T-cell (primary cell): ENCODE measurements at regions not wholly inside any gene's neighbourhood (a gene's known extent, or its start where the extent isn't known, plus 50 kb on each side); places are given as distances from the start of the nearest gene placed in this dataset.

ENCODE experiments used
- ATAC-seq, 4 experiments: fragments of 200-7000 bp in 3 of 4; fragments of 150-1000 bp in 1 of 4; cut with Tn5 transposase; replicated peaks in 1 of 4; 1 replicate in 3 of 4; 2 replicates in 1 of 4; pipeline ENCODE4 v1.10.0; 2021; ENCODE audit warnings: moderate library complexity in 3 of 4, mild to moderate bottlenecking in 2 of 4, moderate number of reproducible peaks in 1 of 4
- CTCF ChIA-PET, 2 donors: fragments of 300-600 bp; sonication (Branson Sonifier 250); formaldehyde crosslinking; loops; one replicate each; lab custom pipeline; 2022; ENCODE audit warnings: antibody characterized with exemption in 2 of 2; lab: Charles Lee
- POLR2A ChIA-PET, 2 donors: fragments of 300-600 bp; sonication (Branson Sonifier 250); formaldehyde crosslinking; loops; one replicate each; lab custom pipeline; 2022; ENCODE audit warnings: antibody characterized with exemption in 2 of 2; lab: Charles Lee
- DNase-seq, 35 experiments: peaks; one replicate each; pipeline versions ENCODE4 v3.0.0 to v3.0.0-alpha.2; 2013 to 2023
- H3K27ac ChIP-seq: one replicate; pipeline ENCODE4 v1.5.1; 2013; ENCODE audit warnings: low read length
- H3K27me3 ChIP-seq, 2 experiments: replicated peaks in 1 of 2; 1 replicate in 1 of 2; 2 replicates in 1 of 2; pipeline versions ENCODE4 v1.6.1 to v1.7.0; 2013; ENCODE audit warnings: low read length in 1 of 2, mixed read lengths in 1 of 2; ENCODE audit not compliant: control insufficient read depth in 2 of 2, insufficient read depth in 2 of 2; ENCODE audit errors: extremely low read depth in 1 of 2
- H3K36me3 ChIP-seq, 2 donors: 1 replicate in 1 of 2; 2 replicates in 1 of 2; pipeline versions ENCODE4 v1.6.1 to v1.7.0; 2013; ENCODE audit warnings: low read length in 1 of 2; ENCODE audit not compliant: control insufficient read depth in 2 of 2, insufficient read depth in 1 of 2; ENCODE audit errors: extremely low read depth in 1 of 2
- H3K4me1 ChIP-seq, 2 experiments: 1 replicate in 1 of 2; 2 replicates in 1 of 2; pipeline versions ENCODE4 v1.6.1 to v1.7.0; 2013; ENCODE audit warnings: low read length in 2 of 2, mixed read lengths in 1 of 2; ENCODE audit not compliant: insufficient read depth in 2 of 2, control insufficient read depth in 1 of 2; ENCODE audit errors: extremely low read depth in 1 of 2
- H3K4me3 ChIP-seq, 2 donors: 1 replicate in 1 of 2; 2 replicates in 1 of 2; pipeline versions ENCODE4 v1.5.1 to v1.7.0; 2013; ENCODE audit warnings: mild to moderate bottlenecking in 2 of 2, low read length in 1 of 2, moderate library complexity in 1 of 2; ENCODE audit not compliant: control insufficient read depth in 1 of 2; ENCODE audit errors: extremely low read depth in 1 of 2
- H3K9me3 ChIP-seq: 2 replicates; pipeline ENCODE4 v1.7.0; 2013
- H3K27ac Mint-ChIP-seq, 2 donors: one replicate each; pipeline ENCODE4 v1.8.0; 2020 to 2021; ENCODE audit warnings: mild to moderate bottlenecking in 2 of 2, mixed read lengths in 2 of 2
- H3K27me3 Mint-ChIP-seq, 2 donors: one replicate each; pipeline ENCODE4 v1.8.0; 2021 to 2022; ENCODE audit warnings: mixed read lengths in 2 of 2
- H3K36me3 Mint-ChIP-seq: one replicate; pipeline ENCODE4 v1.8.0; 2021; ENCODE audit warnings: mixed read lengths
- H3K4me1 Mint-ChIP-seq, 3 donors: one replicate each; pipeline ENCODE4 v1.8.0; 2020 to 2022; ENCODE audit warnings: mixed read lengths in 3 of 3, mild to moderate bottlenecking in 1 of 3
- H3K4me3 Mint-ChIP-seq, 3 donors: one replicate each; pipeline ENCODE4 v1.8.0; 2020 to 2022; ENCODE audit warnings: mild to moderate bottlenecking in 3 of 3, mixed read lengths in 3 of 3, moderate library complexity in 3 of 3
- H3K9me3 Mint-ChIP-seq, 3 donors: one replicate each; pipeline ENCODE4 v1.8.0; 2020 to 2022; ENCODE audit warnings: mixed read lengths in 3 of 3
- WGBS: methylation state at CpG from one replicate; pipeline ENCODE4 v1.1.5; 2013; ENCODE audit warnings: missing lambda C conversion rate; ENCODE audit not compliant: insufficient coverage; 5-methylcytosine and 5-hydroxymethylcytosine counted together

GRCh38 chr2:176584333-176584732, 315.1 kb downstream of the MTX2 start:
- Histone ChIP-seq H3K4me3 (no peak overlapping the region), H3K27ac (no peak overlapping the region), H3K36me3 (no peaks in the 10 kb centered on the region), H3K4me1 (no peaks in the 10 kb centered on the region), H3K27me3 (peaks cover 0 to 9% of the 10 kb centered on the region in 2 experiments), H3K9me3 (no peaks in the 10 kb centered on the region)
- H3K4me1 Mint-ChIP-seq = no peaks in the 10 kb centered on the region
- H3K9me3 Mint-ChIP-seq = no peaks in the 10 kb centered on the region
- ChIA-PET POLR2A (no interaction called here), CTCF (no interaction called here)
- no CpG with 5 or more reads among the region's 3 CpGs for WGBS
- H3K36me3 Mint-ChIP-seq = no peaks in the 10 kb centered on the region
- DNase-seq (no peak), ATAC-seq (no peak)
- H3K27me3 Mint-ChIP-seq = peaks cover 23 to 27% of the 10 kb centered on the region in 2 donors
- H3K4me3 Mint-ChIP-seq = no peak overlapping the region
- H3K27ac Mint-ChIP-seq = no peak overlapping the region

- Mint-ChIP-seq H3K9me3 (no peaks in the 10 kb centered on the region), H3K4me1 (no peaks in the 10 kb centered on the region), H3K4me3 (no peak overlapping the region), H3K36me3 (no peaks in the 10 kb centered on the region), H3K27me3 (peaks cover 25 to 27% of the 10 kb centered on the region in 2 donors), H3K27ac (no peak overlapping the region)
- no peaks in the 10 kb centered on the region for H3K36me3 ChIP-seq
- WGBS = no CpG with 5 or more reads among the region's 1 CpG
- H3K4me1 ChIP-seq = no peaks in the 10 kb centered on the region
- CTCF ChIA-PET = interaction anchor here in 1 of 2 donors (0.8 kb wide), 1 partner anchor 69 kb away, joined by 7 read pairs; no protein-coding TSS in a partner anchor
- DNase-seq = no peak
- no peak overlapping the region for H3K4me3 ChIP-seq
- no peak for ATAC-seq
- POLR2A ChIA-PET = interaction anchor here in 1 of 2 donors (0.6 kb wide), 1 partner anchor 446 kb away, joined by 4 read pairs; no protein-coding TSS in a partner anchor
- peaks cover 0 to 9% of the 10 kb centered on the region in 2 experiments for H3K27me3 ChIP-seq
- no peak overlapping the region for H3K27ac ChIP-seq
- H3K9me3 ChIP-seq = no peaks in the 10 kb centered on the region
Observed at GRCh38 chr2:176585291-176585690, 316.0 kb downstream of the MTX2 start.

- no CpG with 5 or more reads among the region's 2 CpGs for WGBS
- Mint-ChIP-seq H3K9me3 (no peaks in the 10 kb centered on the region), H3K4me1 (no peaks in the 10 kb centered on the region), H3K27ac (no peak overlapping the region), H3K36me3 (no peaks in the 10 kb centered on the region), H3K4me3 (no peak overlapping the region), H3K27me3 (peaks cover 25 to 27% of the 10 kb centered on the region in 2 donors)
- Histone ChIP-seq H3K27ac (no peak overlapping the region), H3K4me1 (no peaks in the 10 kb centered on the region), H3K9me3 (no peaks in the 10 kb centered on the region), H3K36me3 (no peaks in the 10 kb centered on the region), H3K27me3 (peaks cover 0 to 9% of the 10 kb centered on the region in 2 experiments), H3K4me3 (no peak overlapping the region)
- no peak for DNase-seq
- no peak for ATAC-seq
- POLR2A ChIA-PET = interaction anchor here in 1 of 2 donors (0.6 kb wide), 1 partner anchor 447 kb away, joined by 4 read pairs; no protein-coding TSS in a partner anchor
- CTCF ChIA-PET = interaction anchor here in 1 of 2 donors (0.8 kb wide), 1 partner anchor 68 kb away, joined by 7 read pairs; no protein-coding TSS in a partner anchor
Observed at GRCh38 chr2:176585791-176586190, 316.5 kb downstream of the MTX2 start.

- POLR2A ChIA-PET = no interaction called here
- ATAC-seq = no peak
Observed at GRCh38 chr2:176589287-176589686, 320.0 kb downstream of the MTX2 start.

GRCh38 chr2:176589825-176590440, 320.7 kb downstream of the MTX2 start:
- Mint-ChIP-seq H3K27me3 (peaks cover 18 to 44% of the 10 kb centered on the region in 2 donors), H3K4me1 (no peaks in the 10 kb centered on the region), H3K9me3 (no peaks in the 10 kb centered on the region), H3K27ac (no peak overlapping the region), H3K4me3 (no peak overlapping the region), H3K36me3 (no peaks in the 10 kb centered on the region)
- Histone ChIP-seq H3K36me3 (no peaks in the 10 kb centered on the region), H3K27me3 (peaks cover 3% of the 10 kb centered on the region in 2 experiments), H3K4me1 (no peaks in the 10 kb centered on the region), H3K9me3 (no peaks in the 10 kb centered on the region), H3K27ac (no peak overlapping the region), H3K4me3 (no peak overlapping the region)
- ChIA-PET CTCF (interaction anchor here in 1 of 2 donors (0.6 kb wide), 1 partner anchor 432 kb away, joined by 4 read pairs; no protein-coding TSS in a partner anchor), POLR2A (no interaction called here)
- no peak for DNase-seq
- 89% methylated on average over 4 of the region's 11 CpGs for WGBS
- no peak for ATAC-seq

More at GRCh38 chr2:176589287-176589686, 320.0 kb downstream of the MTX2 start:
- peaks cover 18 to 39% of the 10 kb centered on the region in 2 donors for H3K27me3 Mint-ChIP-seq
- H3K27ac Mint-ChIP-seq = no peak overlapping the region
- no peak overlapping the region for H3K4me3 ChIP-seq
- DNase-seq = no peak
- no peaks in the 10 kb centered on the region for H3K36me3 ChIP-seq
- H3K4me1 ChIP-seq = no peaks in the 10 kb centered on the region
- no peaks in the 10 kb centered on the region for H3K9me3 Mint-ChIP-seq
- no peaks in the 10 kb centered on the region for H3K9me3 ChIP-seq
- no peaks in the 10 kb centered on the region for H3K4me1 Mint-ChIP-seq
- peaks cover 3 to 6% of the 10 kb centered on the region in 2 experiments for H3K27me3 ChIP-seq
- CTCF ChIA-PET = no interaction called here
- no peaks in the 10 kb centered on the region for H3K36me3 Mint-ChIP-seq
- H3K4me3 Mint-ChIP-seq = no peak overlapping the region
- 100% methylated on average over 4 of the region's 7 CpGs for WGBS
- H3K27ac ChIP-seq = no peak overlapping the region

GRCh38 chr2:176592216-176592615, 323.0 kb downstream of the MTX2 start:
- H3K27ac Mint-ChIP-seq = no peak overlapping the region
- no peaks in the 10 kb centered on the region for H3K4me1 Mint-ChIP-seq
- no peaks in the 10 kb centered on the region for H3K36me3 Mint-ChIP-seq
- DNase-seq (no peak), ATAC-seq (no peak)
- CTCF ChIA-PET = no interaction called here
- peaks cover 16 to 38% of the 10 kb centered on the region in 2 donors for H3K27me3 Mint-ChIP-seq
- Histone ChIP-seq H3K9me3 (no peaks in the 10 kb centered on the region), H3K27ac (no peak overlapping the region), H3K4me3 (no peak overlapping the region), H3K4me1 (no peaks in the 10 kb centered on the region), H3K27me3 (peaks cover 0 to 3% of the 10 kb centered on the region in 2 experiments), H3K36me3 (no peaks in the 10 kb centered on the region)
- POLR2A ChIA-PET = no interaction called here
- WGBS = 92% methylated on average over 4 of the region's 6 CpGs
- H3K9me3 Mint-ChIP-seq = no peaks in the 10 kb centered on the region
- H3K4me3 Mint-ChIP-seq = no peak overlapping the region
